Psoas muscle (tissue), 7 donors: ENCODE measurements at regions not wholly inside any gene's neighbourhood (a gene's known extent, or its start where the extent isn't known, plus 50 kb on each side); places are given as distances from the start of the nearest gene placed in this dataset.

Source experiments
- ATAC-seq, 4 donors: fragments of 200-7000 bp; cut with Tn5 transposase; one replicate each; pipeline ENCODE4 v1.9.1; 2020; ENCODE audit warnings: moderate library complexity in 3 of 4, mild to moderate bottlenecking in 2 of 4
- DNase-seq, 2 donors: peaks; one replicate each; pipeline ENCODE4 v3.0.0-alpha.2; 2020
- H3K27ac ChIP-seq: fragments of 200-600 bp; one replicate; pipeline ENCODE4 v1.8.0; 2022
- H3K27me3 ChIP-seq, 3 donors: fragments of 200-600 bp in 1 of 3; one replicate each; pipeline versions ENCODE4 v1.6.1 to v1.8.0; 2013 to 2022; ENCODE audit warnings: low read length in 2 of 3, mild to moderate bottlenecking in 2 of 3, moderate library complexity in 1 of 3; ENCODE audit not compliant: insufficient read depth in 3 of 3
- H3K36me3 ChIP-seq, 2 donors: fragments of 200-600 bp in 1 of 2; one replicate each; pipeline versions ENCODE4 v1.6.1 to v1.8.0; 2013 to 2022; ENCODE audit warnings: low read depth in 1 of 2, mild to moderate bottlenecking in 1 of 2, moderate library complexity in 1 of 2; ENCODE audit not compliant: insufficient read depth in 1 of 2
- H3K4me1 ChIP-seq: fragments of 200-600 bp; one replicate; pipeline ENCODE4 v1.8.0; 2022
- H3K4me3 ChIP-seq: fragments of 200-600 bp; one replicate; pipeline ENCODE4 v1.8.0; 2022; ENCODE audit warnings: mild to moderate bottlenecking
- H3K9me3 ChIP-seq: fragments of 200-600 bp; one replicate; pipeline ENCODE4 v1.8.0; 2022
- CTCF ChIP-seq: fragments of 200-600 bp; IDR thresholded peaks from one replicate; pipeline ENCODE4 v1.8.0; 2022; ENCODE audit warnings: antibody characterized with exemption
- WGBS, 3 donors: extraction: QIAGEN DNeasy Blood & Tissue Kit; methylation state at CpG; one replicate each; pipeline versions ENCODE4 v1.1.6 to v1.1.7; 2013; 5-methylcytosine and 5-hydroxymethylcytosine counted together
- intact Hi-C, 2 donors: fragments of 100-400 bp; cut with DNase I; formaldehyde crosslinking; loops; one replicate each; pipeline versions ENCODE4 v1.11.0 to v1.14.2; 2022
- donor health status: healthy with polysubstance abuse.
- donor health status: DM: no; HTN: no; CAD: no; lungs with moderate emphysema.
- donor health status: Bipolar disorder and iron deficiency.
- donor health status: healthy.
- donor health status: DM: yes; HTN: yes; CAD: no.
- donor health status: DM: no; HTN: no; CAD: no.
- donor health status: DM: yes; HTN: yes; CAD: no.

GRCh38 chr13:76687467-76687866, 198.7 kb downstream of the KCTD12 start:
- H3K4me3 ChIP-seq = no peak overlapping the region
- DNase-seq = peak in 1 of 2 donors; percentile 26
- no peaks in the 10 kb centered on the region for H3K4me1 ChIP-seq
- 74 to 75% (median 75%) methylated on average over 4 of the region's 4 CpGs for WGBS, 3 donors
- H3K9me3 ChIP-seq = no peaks in the 10 kb centered on the region
- no peak for TF ChIP-seq CTCF
- H3K27me3 ChIP-seq = no peaks in the 10 kb centered on the region
- ATAC-seq = no peak
- H3K27ac ChIP-seq = no peak overlapping the region
- intact Hi-C loops = no loop called here
- H3K36me3 ChIP-seq = no peaks in the 10 kb centered on the region

DNA sequence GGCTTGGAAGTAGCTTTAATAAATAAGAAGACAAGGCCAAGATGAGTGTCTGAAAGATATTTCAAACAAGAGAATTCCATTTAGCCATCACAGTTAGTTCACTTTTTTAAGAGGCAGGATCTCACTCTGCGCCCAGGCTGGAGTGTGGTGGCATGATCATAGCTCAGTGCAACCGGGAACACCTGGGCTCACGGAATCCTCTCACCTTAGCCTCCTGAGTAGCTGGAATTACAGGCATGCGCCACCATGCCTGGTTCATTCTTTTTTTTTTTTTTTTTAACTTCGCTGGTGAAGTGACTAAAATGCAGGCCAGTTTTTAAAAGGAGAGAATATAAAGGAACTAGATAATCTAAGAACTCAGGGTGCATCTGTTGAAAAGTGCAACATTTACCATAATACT, 200.3 kb downstream of the KCTD12 start:
- no peaks in the 10 kb centered on the region for H3K9me3 ChIP-seq
- TF ChIP-seq CTCF = no peak
- H3K27me3 ChIP-seq = no peaks in the 10 kb centered on the region
- ATAC-seq = no peak
- WGBS, 3 donors = 96 to 100% (median 99%) methylated on average over 5 of the region's 5 CpGs
- no peaks in the 10 kb centered on the region for H3K4me1 ChIP-seq
- no peak overlapping the region for H3K27ac ChIP-seq
- DNase-seq = peak in 1 of 2 donors; percentile 28
- no peak overlapping the region for H3K4me3 ChIP-seq
- intact Hi-C loops = no loop called here
- no peaks in the 10 kb centered on the region for H3K36me3 ChIP-seq

GRCh38 chr13:76684336-76684735, 201.9 kb downstream of the KCTD12 start:
- WGBS, 3 donors = 17 to 56% (median 28%) methylated on average over 1 of the region's 1 CpG
- no peak for TF ChIP-seq CTCF
- no peak overlapping the region for H3K4me3 ChIP-seq
- no peaks in the 10 kb centered on the region for H3K36me3 ChIP-seq
- DNase-seq (no peak), ATAC-seq (no peak)
- H3K4me1 ChIP-seq = no peaks in the 10 kb centered on the region
- H3K9me3 ChIP-seq = no peaks in the 10 kb centered on the region
- H3K27ac ChIP-seq = no peak overlapping the region
- intact Hi-C loops = no loop called here
- H3K27me3 ChIP-seq = no peaks in the 10 kb centered on the region

GRCh38 chr13:76683854-76684253, 202.4 kb downstream of the KCTD12 start:
- Histone ChIP-seq H3K27ac (no peak overlapping the region), H3K9me3 (no peaks in the 10 kb centered on the region), H3K4me3 (no peak overlapping the region), H3K27me3 (no peaks in the 10 kb centered on the region), H3K4me1 (no peaks in the 10 kb centered on the region), H3K36me3 (no peaks in the 10 kb centered on the region)
- no peak for TF ChIP-seq CTCF
- intact Hi-C loops = no loop called here
- ATAC-seq (no peak), DNase-seq (no peak)
- 84 to 90% (median 86%) methylated on average over 2 of the region's 2 CpGs for WGBS, 3 donors

DNA sequence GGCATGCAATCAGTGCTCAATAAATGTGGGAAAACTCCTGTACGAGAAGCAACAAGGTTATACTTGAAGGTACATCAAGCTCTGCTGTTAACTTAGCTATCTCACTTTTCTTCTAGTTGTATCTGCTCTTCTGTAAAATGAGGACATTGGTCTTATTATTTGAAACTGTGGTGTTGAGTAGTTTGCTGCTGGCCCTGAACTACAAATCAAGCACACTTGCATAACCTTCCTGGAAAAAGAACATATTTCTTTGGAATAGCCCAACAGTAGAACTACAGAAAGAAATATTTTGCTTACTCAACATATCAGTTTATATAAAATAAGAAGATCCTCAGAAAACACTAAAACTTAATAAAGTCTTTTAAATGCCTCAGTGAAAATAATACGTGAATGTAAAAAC, 203.0 kb downstream of the KCTD12 start:
- no peak for TF ChIP-seq CTCF
- no peak for ATAC-seq
- Histone ChIP-seq H3K27me3 (no peaks in the 10 kb centered on the region), H3K36me3 (no peaks in the 10 kb centered on the region), H3K27ac (no peak overlapping the region), H3K4me1 (no peaks in the 10 kb centered on the region), H3K4me3 (no peak overlapping the region), H3K9me3 (no peaks in the 10 kb centered on the region)
- WGBS, 3 donors = 92 to 98% (median 97%) methylated on average over 2 of the region's 2 CpGs
- no peak for DNase-seq
- intact Hi-C loops = no loop called here
